HEK293 (cell line): ENCODE measurements at regions not wholly inside any gene's neighbourhood (a gene's known extent, or its start where the extent isn't known, plus 50 kb on each side); places are given as distances from the start of the nearest gene placed in this dataset.

Experiments
- GLI4 ChIP-seq: fragments of 450-650 bp; formaldehyde crosslinking; IDR thresholded peaks from 2 replicates; pipeline ENCODE4 v1.5.1; 2016; ENCODE audit warnings: missing biosample characterization, missing genetic modification characterization
- GLIS2 ChIP-seq: fragments of 450-650 bp; formaldehyde crosslinking; IDR thresholded peaks from 2 replicates; pipeline ENCODE4 v1.5.1; 2016; ENCODE audit warnings: missing biosample characterization, missing genetic modification characterization
- MYNN ChIP-seq: fragments of 450-650 bp; formaldehyde crosslinking; IDR thresholded peaks from 2 replicates; pipeline ENCODE4 v1.5.1; 2016; ENCODE audit warnings: missing biosample characterization, missing genetic modification characterization, borderline replicate concordance
- YY1 ChIP-seq: fragments of 450-650 bp; formaldehyde crosslinking; IDR thresholded peaks from 2 replicates; pipeline ENCODE4 v1.5.1; 2018; ENCODE audit warnings: missing biosample characterization, missing genetic modification characterization
- ZNF404 ChIP-seq: fragments of 450-650 bp; formaldehyde crosslinking; IDR thresholded peaks from 2 replicates; pipeline ENCODE4 v1.5.1; 2017; ENCODE audit warnings: missing biosample characterization, missing genetic modification characterization
- ZNF473 ChIP-seq: fragments of 450-650 bp; formaldehyde crosslinking; IDR thresholded peaks from 2 replicates; pipeline ENCODE4 v1.5.1; 2017; ENCODE audit warnings: missing biosample characterization, missing genetic modification characterization
- ZNF560 ChIP-seq: fragments of 450-650 bp; formaldehyde crosslinking; IDR thresholded peaks from 2 replicates; pipeline ENCODE4 v1.5.1; 2017; ENCODE audit warnings: missing biosample characterization, missing genetic modification characterization, borderline replicate concordance
- ZNF830 ChIP-seq: fragments of 450-650 bp; IDR thresholded peaks from 2 replicates; pipeline ENCODE4 v1.5.0; 2018; ENCODE audit warnings: missing biosample characterization, missing genetic modification characterization, low read depth, mild to moderate bottlenecking, moderate library complexity
- TF ChIP-seq, protein P1 (sequence below): fragments of 450-650 bp; formaldehyde crosslinking; IDR thresholded peaks from 2 replicates; pipeline ENCODE4 v1.5.1; 2016; ENCODE audit warnings: missing biosample characterization, missing genetic modification characterization
- TF ChIP-seq, protein P2 (sequence below): fragments of 450-650 bp; formaldehyde crosslinking; IDR thresholded peaks from 2 replicates; pipeline ENCODE4 v1.5.1; 2016; ENCODE audit warnings: missing biosample characterization, missing genetic modification characterization
- TF ChIP-seq, protein P3 (sequence below): fragments of 450-650 bp; formaldehyde crosslinking; IDR thresholded peaks from 2 replicates; pipeline ENCODE4 v1.5.1; 2016; ENCODE audit warnings: missing biosample characterization, missing genetic modification characterization
- TF ChIP-seq, protein P4 (sequence below): fragments of 450-650 bp; formaldehyde crosslinking; IDR thresholded peaks from 2 replicates; pipeline ENCODE4 v1.5.1; 2016; ENCODE audit warnings: missing biosample characterization, missing genetic modification characterization
- TF ChIP-seq, protein P5 (sequence below): fragments of 450-650 bp; formaldehyde crosslinking; IDR thresholded peaks from 2 replicates; pipeline ENCODE4 v1.5.1; 2016; ENCODE audit warnings: missing biosample characterization, missing genetic modification characterization

DNA sequence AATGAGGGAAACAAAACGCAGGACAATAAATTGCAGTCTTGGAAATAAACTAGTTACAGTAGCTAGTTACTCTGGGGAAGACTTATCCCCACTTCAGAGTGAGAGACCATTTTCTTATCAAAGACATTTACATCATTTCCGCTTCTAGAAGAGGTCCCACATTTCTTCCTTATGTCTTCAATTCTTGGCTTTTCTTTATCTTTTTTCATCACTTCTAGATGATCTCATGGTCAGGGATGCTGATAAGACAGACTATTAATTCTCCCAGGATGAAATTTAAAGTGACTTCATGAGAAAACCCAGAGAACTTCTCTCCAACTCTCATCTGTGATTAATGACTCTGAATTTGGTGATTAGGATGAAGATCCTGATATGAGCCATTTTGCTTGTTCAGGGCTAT, 229.1 kb downstream of the MTRR start:
- TF ChIP-seq, protein P1, sequence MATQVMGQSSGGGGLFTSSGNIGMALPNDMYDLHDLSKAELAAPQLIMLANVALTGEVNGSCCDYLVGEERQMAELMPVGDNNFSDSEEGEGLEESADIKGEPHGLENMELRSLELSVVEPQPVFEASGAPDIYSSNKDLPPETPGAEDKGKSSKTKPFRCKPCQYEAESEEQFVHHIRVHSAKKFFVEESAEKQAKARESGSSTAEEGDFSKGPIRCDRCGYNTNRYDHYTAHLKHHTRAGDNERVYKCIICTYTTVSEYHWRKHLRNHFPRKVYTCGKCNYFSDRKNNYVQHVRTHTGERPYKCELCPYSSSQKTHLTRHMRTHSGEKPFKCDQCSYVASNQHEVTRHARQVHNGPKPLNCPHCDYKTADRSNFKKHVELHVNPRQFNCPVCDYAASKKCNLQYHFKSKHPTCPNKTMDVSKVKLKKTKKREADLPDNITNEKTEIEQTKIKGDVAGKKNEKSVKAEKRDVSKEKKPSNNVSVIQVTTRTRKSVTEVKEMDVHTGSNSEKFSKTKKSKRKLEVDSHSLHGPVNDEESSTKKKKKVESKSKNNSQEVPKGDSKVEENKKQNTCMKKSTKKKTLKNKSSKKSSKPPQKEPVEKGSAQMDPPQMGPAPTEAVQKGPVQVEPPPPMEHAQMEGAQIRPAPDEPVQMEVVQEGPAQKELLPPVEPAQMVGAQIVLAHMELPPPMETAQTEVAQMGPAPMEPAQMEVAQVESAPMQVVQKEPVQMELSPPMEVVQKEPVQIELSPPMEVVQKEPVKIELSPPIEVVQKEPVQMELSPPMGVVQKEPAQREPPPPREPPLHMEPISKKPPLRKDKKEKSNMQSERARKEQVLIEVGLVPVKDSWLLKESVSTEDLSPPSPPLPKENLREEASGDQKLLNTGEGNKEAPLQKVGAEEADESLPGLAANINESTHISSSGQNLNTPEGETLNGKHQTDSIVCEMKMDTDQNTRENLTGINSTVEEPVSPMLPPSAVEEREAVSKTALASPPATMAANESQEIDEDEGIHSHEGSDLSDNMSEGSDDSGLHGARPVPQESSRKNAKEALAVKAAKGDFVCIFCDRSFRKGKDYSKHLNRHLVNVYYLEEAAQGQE (tag by site-specific recombination), result no peak
- TF ChIP-seq, protein P2, sequence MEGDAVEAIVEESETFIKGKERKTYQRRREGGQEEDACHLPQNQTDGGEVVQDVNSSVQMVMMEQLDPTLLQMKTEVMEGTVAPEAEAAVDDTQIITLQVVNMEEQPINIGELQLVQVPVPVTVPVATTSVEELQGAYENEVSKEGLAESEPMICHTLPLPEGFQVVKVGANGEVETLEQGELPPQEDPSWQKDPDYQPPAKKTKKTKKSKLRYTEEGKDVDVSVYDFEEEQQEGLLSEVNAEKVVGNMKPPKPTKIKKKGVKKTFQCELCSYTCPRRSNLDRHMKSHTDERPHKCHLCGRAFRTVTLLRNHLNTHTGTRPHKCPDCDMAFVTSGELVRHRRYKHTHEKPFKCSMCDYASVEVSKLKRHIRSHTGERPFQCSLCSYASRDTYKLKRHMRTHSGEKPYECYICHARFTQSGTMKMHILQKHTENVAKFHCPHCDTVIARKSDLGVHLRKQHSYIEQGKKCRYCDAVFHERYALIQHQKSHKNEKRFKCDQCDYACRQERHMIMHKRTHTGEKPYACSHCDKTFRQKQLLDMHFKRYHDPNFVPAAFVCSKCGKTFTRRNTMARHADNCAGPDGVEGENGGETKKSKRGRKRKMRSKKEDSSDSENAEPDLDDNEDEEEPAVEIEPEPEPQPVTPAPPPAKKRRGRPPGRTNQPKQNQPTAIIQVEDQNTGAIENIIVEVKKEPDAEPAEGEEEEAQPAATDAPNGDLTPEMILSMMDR (tag by site-specific recombination), result no peak
- TF ChIP-seq ZNF830 (tag by site-specific recombination), result no peak
- TF ChIP-seq YY1 (tag by site-specific recombination), result no peak
- no peak for TF ChIP-seq ZNF473 (tag by site-specific recombination)
- TF ChIP-seq MYNN (tag by site-specific recombination), result no peak
- TF ChIP-seq, protein P3, sequence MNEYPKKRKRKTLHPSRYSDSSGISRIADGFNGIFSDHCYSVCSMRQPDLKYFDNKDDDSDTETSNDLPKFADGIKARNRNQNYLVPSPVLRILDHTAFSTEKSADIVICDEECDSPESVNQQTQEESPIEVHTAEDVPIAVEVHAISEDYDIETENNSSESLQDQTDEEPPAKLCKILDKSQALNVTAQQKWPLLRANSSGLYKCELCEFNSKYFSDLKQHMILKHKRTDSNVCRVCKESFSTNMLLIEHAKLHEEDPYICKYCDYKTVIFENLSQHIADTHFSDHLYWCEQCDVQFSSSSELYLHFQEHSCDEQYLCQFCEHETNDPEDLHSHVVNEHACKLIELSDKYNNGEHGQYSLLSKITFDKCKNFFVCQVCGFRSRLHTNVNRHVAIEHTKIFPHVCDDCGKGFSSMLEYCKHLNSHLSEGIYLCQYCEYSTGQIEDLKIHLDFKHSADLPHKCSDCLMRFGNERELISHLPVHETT (tag by site-specific recombination), result no peak
- TF ChIP-seq, protein P4, sequence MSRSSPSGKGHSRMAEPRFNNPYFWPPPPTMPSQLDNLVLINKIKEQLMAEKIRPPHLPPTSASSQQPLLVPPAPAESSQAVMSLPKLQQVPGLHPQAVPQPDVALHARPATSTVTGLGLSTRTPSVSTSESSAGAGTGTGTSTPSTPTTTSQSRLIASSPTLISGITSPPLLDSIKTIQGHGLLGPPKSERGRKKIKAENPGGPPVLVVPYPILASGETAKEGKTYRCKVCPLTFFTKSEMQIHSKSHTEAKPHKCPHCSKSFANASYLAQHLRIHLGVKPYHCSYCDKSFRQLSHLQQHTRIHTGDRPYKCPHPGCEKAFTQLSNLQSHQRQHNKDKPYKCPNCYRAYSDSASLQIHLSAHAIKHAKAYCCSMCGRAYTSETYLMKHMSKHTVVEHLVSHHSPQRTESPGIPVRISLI (tag by site-specific recombination), result no peak
- TF ChIP-seq GLIS2 (tag by site-specific recombination), result no peak
- TF ChIP-seq GLI4 (tag by site-specific recombination), result no peak
- TF ChIP-seq ZNF560, result no peak
- TF ChIP-seq, protein P5, sequence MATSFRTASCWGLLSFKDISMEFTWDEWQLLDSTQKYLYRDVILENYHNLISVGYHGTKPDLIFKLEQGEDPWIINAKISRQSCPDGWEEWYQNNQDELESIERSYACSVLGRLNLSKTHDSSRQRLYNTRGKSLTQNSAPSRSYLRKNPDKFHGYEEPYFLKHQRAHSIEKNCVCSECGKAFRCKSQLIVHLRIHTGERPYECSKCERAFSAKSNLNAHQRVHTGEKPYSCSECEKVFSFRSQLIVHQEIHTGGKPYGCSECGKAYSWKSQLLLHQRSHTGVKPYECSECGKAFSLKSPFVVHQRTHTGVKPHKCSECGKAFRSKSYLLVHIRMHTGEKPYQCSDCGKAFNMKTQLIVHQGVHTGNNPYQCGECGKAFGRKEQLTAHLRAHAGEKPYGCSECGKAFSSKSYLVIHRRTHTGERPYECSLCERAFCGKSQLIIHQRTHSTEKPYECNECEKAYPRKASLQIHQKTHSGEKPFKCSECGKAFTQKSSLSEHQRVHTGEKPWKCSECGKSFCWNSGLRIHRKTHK (tag by site-specific recombination), result no peak
- TF ChIP-seq ZNF404, result no peak
